NCI-H2029 treated with DMSO at 0.1 percent for 48 hours (cell line): ENCODE measurements at regions not wholly inside any gene's neighbourhood (a gene's known extent, or its start where the extent isn't known, plus 50 kb on each side); places are given as distances from the start of the nearest gene placed in this dataset.

Source experiments
- DNase-seq: peaks from one replicate; lab custom pipeline; 2025; lab: John Stamatoyannopoulos, UW

- no peak for DNase-seq
Observed at GRCh38 chr2:217475101-217475500, 527.7 kb downstream of the TNS1 start.

DNA sequence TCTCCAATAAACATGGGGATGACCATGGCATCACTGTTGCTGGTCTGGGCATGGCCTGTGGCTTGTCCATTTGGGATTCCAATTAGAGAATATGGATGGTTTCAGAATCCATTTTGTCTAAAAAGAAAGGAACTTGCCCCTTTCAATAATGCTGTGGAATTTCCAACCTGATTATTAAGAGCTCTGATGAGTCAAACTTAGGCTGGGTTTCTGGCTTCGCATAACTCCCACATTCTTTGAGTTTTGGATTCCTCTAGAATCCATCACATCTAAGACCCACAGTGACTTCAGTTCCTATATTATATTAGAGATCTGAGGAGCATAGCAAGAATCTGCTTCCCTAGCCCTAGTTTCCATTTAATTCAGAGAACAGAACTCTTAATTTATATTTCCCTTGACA, 531.5 kb downstream of the TNS1 start:
- no peak for DNase-seq

- DNase-seq: no peak
Observed at GRCh38 chr2:217469203-217469810, 533.5 kb downstream of the TNS1 start.

- no peak for DNase-seq
Observed at GRCh38 chr2:217468042-217468830, 534.6 kb downstream of the TNS1 start.

- no peak for DNase-seq
Observed at GRCh38 chr2:217467331-217467730, 535.5 kb downstream of the TNS1 start.

DNA sequence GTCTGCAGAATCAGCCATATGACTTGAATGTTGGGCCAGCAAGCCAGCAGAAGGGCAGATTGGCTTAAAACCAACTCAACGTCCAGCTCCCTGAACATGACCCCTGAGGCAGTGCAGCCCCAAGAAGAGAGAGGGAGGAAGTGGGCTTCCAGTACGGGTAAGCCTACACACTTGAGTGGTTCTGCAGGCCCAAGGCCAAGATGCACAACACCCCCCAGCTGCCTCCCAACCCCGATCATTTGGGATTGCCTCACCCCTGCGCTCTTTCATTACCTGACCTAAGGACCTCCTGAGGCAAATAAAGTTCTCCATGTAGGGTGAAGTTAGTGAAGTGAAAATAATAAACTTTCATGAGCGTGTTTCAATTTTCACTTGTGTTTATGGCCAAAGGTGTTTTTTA, 536.0 kb downstream of the TNS1 start:
- no peak for DNase-seq

- no peak for DNase-seq
Observed at GRCh38 chr2:217466104-217466503, 536.7 kb downstream of the TNS1 start.

DNA sequence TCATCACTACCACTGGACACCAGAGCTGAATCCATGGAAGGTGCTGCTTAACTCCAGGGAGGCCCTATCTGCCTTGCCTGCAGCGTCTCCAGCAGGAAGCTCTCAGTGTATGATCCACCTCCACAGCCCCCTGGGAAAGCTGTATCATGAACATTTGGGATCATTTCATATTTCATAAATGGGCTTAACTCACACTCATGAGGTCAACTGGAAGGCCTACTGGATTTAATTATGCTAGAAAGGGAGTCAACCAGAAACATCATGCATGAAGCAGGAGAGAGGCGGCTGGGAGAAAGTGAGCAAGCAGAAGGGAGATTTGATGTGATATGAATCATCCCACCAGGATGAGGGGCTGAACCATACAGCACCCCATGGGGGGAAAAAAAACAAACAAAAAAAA, 537.7 kb downstream of the TNS1 start:
- no peak for DNase-seq

GRCh38 chr2:217463402-217464075, 539.3 kb downstream of the TNS1 start:
- DNase-seq: no peak

DNA sequence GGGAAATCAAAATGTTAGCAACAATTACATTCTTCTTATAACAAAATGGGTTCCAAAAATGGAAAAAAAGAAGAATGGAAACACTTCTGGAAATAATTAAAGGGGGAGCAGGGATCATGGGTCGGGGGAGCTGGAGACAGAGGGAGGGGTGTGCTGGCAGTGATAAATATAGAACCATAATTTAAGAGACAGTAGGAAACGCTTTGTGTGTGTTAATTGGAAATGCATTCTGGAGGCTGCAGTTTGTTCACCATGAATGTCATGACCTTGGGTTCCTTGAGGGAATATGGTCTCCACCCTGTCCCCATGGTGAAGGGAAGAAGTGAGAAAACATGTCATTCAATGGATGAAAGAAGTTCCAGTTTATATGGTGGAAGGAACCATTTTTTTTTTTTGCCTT, 540.7 kb downstream of the TNS1 start:
- no peak for DNase-seq

GRCh38 chr2:217461674-217462073, 541.1 kb downstream of the TNS1 start:
- no peak for DNase-seq

DNA sequence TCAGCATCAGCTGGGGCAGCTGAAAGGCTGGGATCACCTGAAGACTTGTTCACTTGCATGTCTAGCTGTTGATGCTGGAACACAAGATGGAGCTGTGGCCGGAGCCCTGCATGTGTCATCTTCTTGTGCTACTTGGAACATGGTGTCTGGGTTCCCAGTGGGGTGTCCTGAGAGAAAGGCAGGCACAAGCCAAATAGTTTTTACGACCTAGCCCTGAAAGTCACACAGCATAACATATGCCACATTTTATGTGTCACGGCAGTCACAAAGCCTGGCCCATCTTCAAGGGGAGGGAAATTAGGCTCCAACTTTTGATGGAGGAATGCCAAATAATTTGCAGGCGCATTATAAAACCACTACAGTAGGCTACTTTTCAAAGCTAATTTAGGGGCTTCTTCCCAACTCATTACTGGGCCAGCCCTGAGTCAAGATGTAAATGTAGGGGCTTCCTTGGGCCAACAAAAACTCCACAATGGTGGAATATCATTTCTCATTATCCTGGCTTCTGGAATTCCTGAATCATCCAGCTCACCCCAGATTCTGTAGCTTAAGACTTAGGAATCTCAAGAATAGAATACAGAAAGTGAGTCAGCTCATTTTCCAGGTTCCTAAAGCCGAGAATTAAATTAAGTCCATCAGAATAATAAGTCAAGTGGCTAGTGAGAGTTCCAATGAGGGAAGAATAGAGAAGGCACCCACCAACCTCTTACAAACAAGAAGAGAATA, 543.0 kb downstream of the TNS1 start:
- DNase-seq: no peak

GRCh38 chr2:217459016-217459415, 543.8 kb downstream of the TNS1 start:
- DNase-seq: no peak

GRCh38 chr2:217456016-217456415, 546.8 kb downstream of the TNS1 start:
- no peak for DNase-seq

- DNase-seq: no peak
Observed at GRCh38 chr2:217452928-217453327, 549.9 kb downstream of the TNS1 start.

DNA sequence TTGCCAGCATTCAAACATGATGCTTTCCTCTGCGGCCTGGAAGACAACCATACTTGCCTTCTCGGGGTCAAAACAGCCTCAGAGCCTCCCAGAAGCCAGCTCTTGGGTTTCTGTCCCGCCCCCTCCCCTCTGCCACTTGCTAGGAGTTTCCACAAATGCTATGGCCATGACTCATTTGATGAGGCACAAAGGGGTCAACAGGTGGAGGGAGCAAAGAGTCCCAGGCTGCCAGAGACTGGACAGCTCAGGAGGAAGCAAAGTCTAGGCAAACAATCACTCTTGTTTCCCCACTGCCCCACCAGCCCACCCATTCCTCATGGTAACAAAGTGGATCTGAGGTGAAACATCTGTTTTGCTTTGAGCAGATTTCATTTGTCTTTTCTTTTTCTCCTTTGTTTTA, 551.1 kb downstream of the TNS1 start:
- no peak for DNase-seq

GRCh38 chr2:217449444-217449843, 553.4 kb downstream of the TNS1 start:
- DNase-seq: no peak

- no peak for DNase-seq
Observed at GRCh38 chr2:217448860-217449259, 553.9 kb downstream of the TNS1 start.

GRCh38 chr2:217445723-217446122, 557.1 kb downstream of the TNS1 start:
- DNase-seq: no peak

- DNase-seq: no peak
Observed at GRCh38 chr2:217444932-217445331, 557.9 kb downstream of the TNS1 start.

DNA sequence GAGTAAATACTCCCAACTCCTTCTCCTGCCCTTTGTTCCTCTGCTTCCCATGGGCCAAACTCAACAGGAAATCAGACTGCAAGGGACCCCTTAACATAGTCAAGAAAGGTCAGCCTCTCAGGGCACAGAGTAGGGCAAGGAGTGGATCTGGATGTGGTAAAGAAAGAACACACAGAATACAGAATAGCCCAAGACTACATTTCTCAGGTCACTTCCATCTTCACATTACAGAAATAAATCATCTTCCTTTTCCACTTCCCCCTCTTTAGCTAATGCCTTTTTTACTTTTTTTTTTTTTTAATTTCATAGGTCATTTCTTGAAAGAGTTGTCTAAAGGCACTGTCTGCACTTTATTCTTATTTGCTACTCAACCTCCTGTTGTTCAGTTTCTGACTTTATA, 558.3 kb downstream of the TNS1 start:
- DNase-seq: no peak

- no peak for DNase-seq
Observed at GRCh38 chr2:217443601-217444000, 559.2 kb downstream of the TNS1 start.

DNA sequence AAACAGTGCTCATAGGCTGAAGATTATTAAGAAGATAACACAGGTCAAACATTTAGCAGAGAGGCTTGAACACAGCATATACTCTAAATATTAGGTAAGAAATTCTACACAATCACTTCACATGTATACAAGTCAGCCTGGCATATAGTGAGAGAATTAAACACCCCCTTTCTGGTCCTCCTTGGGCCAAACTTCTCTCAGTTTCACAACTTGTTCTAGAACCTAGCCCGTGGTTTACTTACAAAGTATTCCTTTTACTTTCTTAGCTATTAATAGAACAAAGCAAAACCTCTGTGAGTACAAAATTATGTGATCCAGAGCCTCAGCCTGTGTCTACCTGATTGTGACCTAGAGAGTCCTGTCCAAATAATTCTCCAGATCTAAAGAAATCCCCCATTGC, 562.8 kb downstream of the TNS1 start:
- DNase-seq: no peak
